Esophagus muscularis mucosa (tissue), 4 donors: ENCODE measurements at regions not wholly inside any gene's neighbourhood (a gene's known extent, or its start where the extent isn't known, plus 50 kb on each side); places are given as distances from the start of the nearest gene placed in this dataset.

Source experiments
- DNase-seq: peaks from one replicate; pipeline ENCODE4 v3.0.0-alpha.2; 2017; ENCODE audit errors: extremely low spot score
- H3K27ac ChIP-seq, 4 donors: fragments of 200-600 bp; sonication (generic); replicated peaks in 1 of 4; 1 replicate in 3 of 4; 2 replicates in 1 of 4; pipeline ENCODE4 v1.5.1; 2016 to 2019; ENCODE audit warnings: mild to moderate bottlenecking in 1 of 4
- H3K27me3 ChIP-seq, 4 donors: fragments of 200-600 bp; sonication (generic); one replicate each; pipeline versions ENCODE4 v1.5.1 to v1.6.0; 2016 to 2019
- H3K36me3 ChIP-seq, 4 donors: fragments of 200-600 bp; sonication (generic); one replicate each; pipeline ENCODE4 v1.5.1; 2016 to 2019
- H3K4me1 ChIP-seq, 4 donors: fragments of 200-600 bp; sonication (generic); one replicate each; pipeline ENCODE4 v1.5.1; 2016 to 2019
- H3K4me3 ChIP-seq, 4 donors: fragments of 200-600 bp; sonication (generic); 1 replicate in 2 of 4; 2 replicates in 2 of 4; pipeline ENCODE4 v1.5.1; 2016 to 2019; ENCODE audit warnings: mild to moderate bottlenecking in 4 of 4, moderate library complexity in 1 of 4
- H3K9me3 ChIP-seq, 4 donors: fragments of 200-600 bp; sonication (generic); 1 replicate in 3 of 4; 2 replicates in 1 of 4; pipeline ENCODE4 v1.5.1; 2016 to 2019
- EP300 ChIP-seq: sonication (generic); formaldehyde crosslinking; IDR thresholded peaks from one replicate; pipeline ENCODE4 v1.6.1; 2017; ENCODE audit warnings: antibody characterized with exemption
- POLR2A ChIP-seq: fragments of 450-650 bp; IDR thresholded peaks from one replicate; pipeline ENCODE4 v1.6.1; 2017; ENCODE audit warnings: antibody characterized with exemption, moderate library complexity, mild to moderate bottlenecking, low read depth
- POLR2AphosphoS5 ChIP-seq, 2 donors: sonication (generic); formaldehyde crosslinking; IDR thresholded peaks; one replicate each; pipeline ENCODE4 v1.6.1; 2017; ENCODE audit warnings: antibody characterized with exemption in 2 of 2
- WGBS: methylation state at CpG from one replicate; pipeline ENCODE4 v1.1.5; 2018; 5-methylcytosine and 5-hydroxymethylcytosine counted together
- intact Hi-C: fragments of 100-400 bp; cut with DNase I; formaldehyde crosslinking; loops from one replicate; pipeline ENCODE4 v1.15.1; 2023
- TF ChIP-seq, protein P1 (sequence below), 3 experiments: fragments of 200-600 bp in 2 of 3; fragments of 450-650 bp in 1 of 3; sonication (generic) in 2 of 3; IDR thresholded peaks; one replicate each; pipeline ENCODE4 v1.5.1; 2017 to 2019; ENCODE audit warnings: antibody characterized with exemption in 3 of 3, mild to moderate bottlenecking in 2 of 3, moderate library complexity in 1 of 3

DNA sequence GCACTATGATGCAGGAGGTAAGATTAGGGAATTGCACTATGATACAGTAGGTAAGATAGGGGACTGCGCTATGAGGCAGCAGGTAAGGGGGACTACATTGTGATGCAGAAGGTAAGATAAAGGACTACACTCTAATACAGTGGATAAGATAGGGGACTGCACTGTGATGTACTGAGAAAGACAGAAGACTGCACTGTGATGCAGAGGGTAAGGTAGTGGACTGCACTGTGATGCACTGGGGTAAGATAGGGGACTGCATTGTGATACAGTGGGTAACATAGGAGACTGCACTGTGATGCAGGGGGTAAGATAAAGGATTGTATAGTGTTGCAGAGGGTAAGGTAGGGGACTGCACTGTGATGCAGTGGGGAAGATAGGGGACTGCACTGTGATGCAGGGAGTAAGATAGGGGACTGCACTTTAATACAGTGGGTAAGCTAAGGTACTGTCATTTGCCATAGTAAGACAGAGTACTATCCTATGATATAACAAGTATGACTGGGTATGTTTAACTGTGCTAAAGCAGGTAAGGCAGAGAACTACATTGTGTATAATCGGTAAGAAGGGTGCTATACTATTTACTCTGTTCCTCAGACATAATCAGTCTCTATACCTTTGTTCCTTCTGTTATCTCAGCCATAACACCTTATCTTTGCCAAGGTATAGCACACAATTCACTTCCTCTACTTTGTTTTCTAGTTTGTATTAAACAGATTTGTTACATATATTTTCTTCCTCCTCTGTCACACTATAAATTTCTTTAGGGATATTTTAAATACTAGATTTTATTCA lies 208.5 kb downstream of the BARHL2 start:
- Histone ChIP-seq H3K9me3 (no peaks in the 10 kb centered on the region), H3K27ac (no peak overlapping the region), H3K4me3 (no peak overlapping the region), H3K4me1 (no peaks in the 10 kb centered on the region), H3K27me3 (no peaks in the 10 kb centered on the region), H3K36me3 (no peaks in the 10 kb centered on the region)
- TF ChIP-seq POLR2AphosphoS5 (IDR thresholded peaks at IDR 0.05) (no peak), EP300 (no peak), POLR2A (no peak)
- TF ChIP-seq, protein P1, sequence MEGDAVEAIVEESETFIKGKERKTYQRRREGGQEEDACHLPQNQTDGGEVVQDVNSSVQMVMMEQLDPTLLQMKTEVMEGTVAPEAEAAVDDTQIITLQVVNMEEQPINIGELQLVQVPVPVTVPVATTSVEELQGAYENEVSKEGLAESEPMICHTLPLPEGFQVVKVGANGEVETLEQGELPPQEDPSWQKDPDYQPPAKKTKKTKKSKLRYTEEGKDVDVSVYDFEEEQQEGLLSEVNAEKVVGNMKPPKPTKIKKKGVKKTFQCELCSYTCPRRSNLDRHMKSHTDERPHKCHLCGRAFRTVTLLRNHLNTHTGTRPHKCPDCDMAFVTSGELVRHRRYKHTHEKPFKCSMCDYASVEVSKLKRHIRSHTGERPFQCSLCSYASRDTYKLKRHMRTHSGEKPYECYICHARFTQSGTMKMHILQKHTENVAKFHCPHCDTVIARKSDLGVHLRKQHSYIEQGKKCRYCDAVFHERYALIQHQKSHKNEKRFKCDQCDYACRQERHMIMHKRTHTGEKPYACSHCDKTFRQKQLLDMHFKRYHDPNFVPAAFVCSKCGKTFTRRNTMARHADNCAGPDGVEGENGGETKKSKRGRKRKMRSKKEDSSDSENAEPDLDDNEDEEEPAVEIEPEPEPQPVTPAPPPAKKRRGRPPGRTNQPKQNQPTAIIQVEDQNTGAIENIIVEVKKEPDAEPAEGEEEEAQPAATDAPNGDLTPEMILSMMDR (IDR thresholded peaks at IDR 0.05) = no peak
- DNase-seq = no peak
- intact Hi-C loops = no loop called here
- 88% methylated on average over 2 of the region's 2 CpGs for WGBS

DNA sequence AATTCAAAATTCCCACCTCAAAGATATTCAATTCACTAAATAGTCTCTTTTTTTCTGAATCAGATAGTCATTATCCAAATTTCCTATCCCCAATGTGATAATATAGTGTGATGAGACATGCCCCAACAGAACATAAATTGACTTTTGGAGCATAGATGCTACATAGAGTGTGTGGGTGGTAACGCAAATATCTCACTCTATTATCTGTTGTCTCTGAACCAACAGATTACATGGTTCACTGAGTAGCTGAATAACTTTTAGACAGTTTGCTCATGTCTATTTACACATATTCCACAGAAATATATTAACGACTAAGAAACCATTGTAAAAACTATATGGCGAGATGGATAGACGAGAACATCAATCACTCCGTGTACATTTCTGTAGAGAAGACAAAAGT lies 209.9 kb downstream of the BARHL2 start:
- 89% methylated on average over 5 of the region's 5 CpGs for WGBS
- TF ChIP-seq, protein P1 (IDR thresholded peaks at IDR 0.05) = no peak
- TF ChIP-seq POLR2A (no peak), POLR2AphosphoS5 (IDR thresholded peaks at IDR 0.05) (no peak), EP300 (no peak)

GRCh38 chr1:90505806-90506205 lies 211.3 kb downstream of the BARHL2 start:
- H3K27ac ChIP-seq = no peak overlapping the region
- intact Hi-C loops = no loop called here
- no peaks in the 10 kb centered on the region for H3K4me1 ChIP-seq
- no peak for TF ChIP-seq POLR2A
- TF ChIP-seq POLR2AphosphoS5 (IDR thresholded peaks at IDR 0.05) = no peak
- TF ChIP-seq, protein P1 (IDR thresholded peaks at IDR 0.05) = no peak
- TF ChIP-seq EP300 = no peak
- H3K36me3 ChIP-seq = no peaks in the 10 kb centered on the region
- no peak overlapping the region for H3K4me3 ChIP-seq
- WGBS = 98% methylated on average over 2 of the region's 2 CpGs
- H3K27me3 ChIP-seq = no peaks in the 10 kb centered on the region
- no peak for DNase-seq
- H3K9me3 ChIP-seq = no peaks in the 10 kb centered on the region

More for the DNA sequence above, 209.9 kb downstream of the BARHL2 start:
- H3K36me3 ChIP-seq = no peaks in the 10 kb centered on the region
- intact Hi-C loops = no loop called here
- H3K9me3 ChIP-seq = no peaks in the 10 kb centered on the region
- H3K27me3 ChIP-seq = no peaks in the 10 kb centered on the region
- H3K4me3 ChIP-seq = no peak overlapping the region
- no peaks in the 10 kb centered on the region for H3K4me1 ChIP-seq
- H3K27ac ChIP-seq = no peak overlapping the region
- DNase-seq = no peak

DNA sequence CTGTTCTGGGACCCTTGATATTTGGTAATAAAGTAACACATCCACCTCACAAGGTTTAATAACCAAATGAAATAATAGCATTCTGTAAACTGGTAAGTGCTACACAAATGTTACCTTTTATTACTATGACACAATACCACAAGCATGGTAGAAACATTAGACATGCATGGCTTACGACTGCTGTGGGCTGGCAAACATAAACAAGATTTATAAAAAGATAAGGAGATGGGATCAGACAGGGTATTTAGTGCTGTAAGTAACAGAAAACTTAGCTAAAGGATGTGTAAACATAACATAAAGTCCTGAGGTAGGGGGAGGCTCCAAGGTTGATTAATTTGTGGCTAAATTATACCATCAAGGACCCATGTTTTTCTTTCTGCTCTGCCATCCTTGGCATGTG lies 212.6 kb downstream of the BARHL2 start:
- intact Hi-C loops = no loop called here
- H3K27me3 ChIP-seq = no peaks in the 10 kb centered on the region
- TF ChIP-seq POLR2A (no peak), POLR2AphosphoS5 (IDR thresholded peaks at IDR 0.05) (no peak), EP300 (no peak)
- TF ChIP-seq, protein P1 (IDR thresholded peaks at IDR 0.05) = no peak
- H3K4me1 ChIP-seq = no peaks in the 10 kb centered on the region
- WGBS = 50% methylated on average over 1 of the region's 1 CpG
- DNase-seq = no peak
- no peak overlapping the region for H3K4me3 ChIP-seq
- no peaks in the 10 kb centered on the region for H3K36me3 ChIP-seq
- H3K27ac ChIP-seq = no peak overlapping the region
- H3K9me3 ChIP-seq = no peaks in the 10 kb centered on the region

DNA sequence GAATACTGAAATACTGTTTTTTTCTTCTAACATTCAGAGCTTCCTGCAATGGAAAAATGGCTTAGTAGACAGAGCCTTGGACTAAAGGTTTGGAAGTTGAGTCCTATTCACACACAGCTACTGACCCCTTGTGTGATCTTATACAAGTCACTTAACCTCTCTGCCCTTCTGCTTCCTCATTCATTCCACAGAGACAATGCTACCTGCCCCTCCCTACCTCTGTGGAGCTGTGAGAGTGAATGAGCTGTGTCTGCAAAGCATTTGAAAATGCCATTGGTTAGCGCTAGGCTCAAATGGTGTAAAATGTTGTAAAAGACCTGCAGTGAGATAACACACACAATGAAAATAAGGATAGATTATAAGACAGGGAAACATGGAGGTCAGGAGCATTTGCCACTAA lies 214.4 kb downstream of the BARHL2 start:
- WGBS = 62% methylated on average over 1 of the region's 1 CpG
- no peak for DNase-seq
- intact Hi-C loops = no loop called here

More for the DNA sequence above, 214.4 kb downstream of the BARHL2 start:
- TF ChIP-seq POLR2A = no peak
- TF ChIP-seq POLR2AphosphoS5 (IDR thresholded peaks at IDR 0.05) = no peak
- TF ChIP-seq, protein P1 (IDR thresholded peaks at IDR 0.05) = no peak
- TF ChIP-seq EP300 = no peak
- Histone ChIP-seq H3K27ac (no peak overlapping the region), H3K4me3 (no peak overlapping the region), H3K4me1 (no peaks in the 10 kb centered on the region), H3K27me3 (no peaks in the 10 kb centered on the region), H3K9me3 (no peaks in the 10 kb centered on the region), H3K36me3 (no peaks in the 10 kb centered on the region)
